NCI-H2171 (cell line): ENCODE measurements at regions not wholly inside any gene's neighbourhood (a gene's known extent, or its start where the extent isn't known, plus 50 kb on each side); places are given as distances from the start of the nearest gene placed in this dataset.
"Not testable (repeated sequence)": the region's sequence is repeated elsewhere in the genome, so short reads cannot be mapped to it uniquely, and the experiment has no call there.

Experiments
- DNase-seq: peaks from one replicate; lab custom pipeline; 2025; lab: John Stamatoyannopoulos, UW

DNA sequence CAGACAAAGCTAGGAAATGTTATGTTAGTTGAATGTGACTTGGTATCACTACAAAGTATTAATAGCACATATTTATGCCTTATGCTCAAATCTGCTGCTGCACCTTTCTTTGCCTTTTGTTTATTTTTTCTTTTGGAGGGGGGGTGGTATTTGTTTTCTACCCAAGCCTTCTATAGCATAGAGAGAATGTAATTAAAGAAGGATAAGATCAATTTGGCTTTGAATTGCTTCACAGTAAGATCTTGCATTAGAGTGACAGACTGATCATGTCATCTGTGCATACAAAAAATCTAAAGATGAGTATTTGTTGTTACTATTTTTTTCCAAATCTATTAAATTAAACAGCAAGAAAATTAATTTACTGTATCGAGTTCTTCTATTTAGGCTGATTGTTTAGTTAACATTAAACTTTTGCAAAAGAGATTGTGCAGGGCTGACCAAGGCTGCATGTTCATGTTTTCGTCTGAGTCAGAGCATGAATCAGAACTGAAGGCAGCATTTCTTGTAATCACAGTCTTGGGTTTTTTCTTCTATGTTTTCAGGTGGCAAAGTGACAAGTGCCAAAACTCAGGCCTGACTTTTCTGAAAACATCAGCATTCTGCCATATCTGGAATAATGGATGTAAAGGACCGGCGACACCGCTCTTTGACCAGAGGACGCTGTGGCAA, 1007.1 kb upstream of the WWC1 start:
- no peak for DNase-seq

DNA sequence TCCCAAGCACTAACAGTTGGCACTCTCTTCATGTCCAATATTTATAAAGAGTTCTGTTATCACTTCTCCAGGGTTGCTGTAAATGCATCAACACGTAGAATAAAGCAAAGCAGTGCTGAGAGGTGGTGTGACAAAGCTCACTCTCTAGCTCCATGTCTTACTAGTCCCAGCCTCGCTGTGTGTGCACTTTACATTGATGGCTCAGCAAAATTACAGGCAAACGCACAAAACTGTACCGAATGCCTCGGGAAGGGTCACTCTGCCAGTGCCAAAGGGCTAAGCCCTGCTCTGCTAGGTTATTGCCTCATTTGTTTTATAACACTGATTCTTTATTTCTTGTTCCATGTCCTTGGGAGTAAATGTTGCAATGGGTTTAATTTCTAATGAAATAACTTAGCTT, 1005.9 kb upstream of the WWC1 start:
- no peak for DNase-seq

DNA sequence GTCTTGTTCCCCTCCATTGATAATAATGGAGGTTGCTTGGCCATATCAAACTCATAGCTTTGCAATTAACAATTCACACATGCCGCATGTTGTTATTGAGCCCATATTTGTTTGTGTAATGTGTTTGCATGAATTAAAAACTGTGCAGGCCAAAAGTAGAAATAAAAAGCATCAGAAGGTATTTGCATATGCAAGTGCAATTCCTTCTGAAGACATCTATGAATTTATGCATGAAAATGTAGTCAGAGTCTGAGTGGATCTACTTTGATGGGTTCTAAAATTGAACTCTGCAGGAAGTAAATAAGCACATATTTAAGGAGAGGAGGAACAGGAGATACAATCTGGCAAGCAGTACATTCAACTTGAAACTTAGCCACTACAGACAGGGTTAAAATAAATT, 1004.6 kb upstream of the WWC1 start:
- DNase-seq: no peak

DNA sequence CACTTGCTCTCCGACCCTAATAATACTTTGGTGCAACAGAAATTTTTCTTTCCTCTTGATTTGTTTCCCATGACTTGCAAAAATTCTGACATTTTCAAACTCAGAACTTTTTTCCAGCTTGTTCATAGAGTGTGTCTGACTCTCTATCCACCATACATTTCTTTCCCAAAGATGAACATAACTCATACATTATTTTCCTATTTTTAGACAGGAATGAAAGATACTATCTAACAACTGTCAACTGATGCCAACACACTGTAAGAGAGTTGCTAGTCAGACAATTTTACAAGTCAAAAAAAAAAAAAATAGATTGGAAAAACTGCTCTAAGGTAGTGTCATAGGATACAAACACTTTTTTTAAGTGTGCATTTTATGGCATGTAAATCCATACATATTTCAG, 1001.0 kb upstream of the WWC1 start:
- DNase-seq: no peak

DNA sequence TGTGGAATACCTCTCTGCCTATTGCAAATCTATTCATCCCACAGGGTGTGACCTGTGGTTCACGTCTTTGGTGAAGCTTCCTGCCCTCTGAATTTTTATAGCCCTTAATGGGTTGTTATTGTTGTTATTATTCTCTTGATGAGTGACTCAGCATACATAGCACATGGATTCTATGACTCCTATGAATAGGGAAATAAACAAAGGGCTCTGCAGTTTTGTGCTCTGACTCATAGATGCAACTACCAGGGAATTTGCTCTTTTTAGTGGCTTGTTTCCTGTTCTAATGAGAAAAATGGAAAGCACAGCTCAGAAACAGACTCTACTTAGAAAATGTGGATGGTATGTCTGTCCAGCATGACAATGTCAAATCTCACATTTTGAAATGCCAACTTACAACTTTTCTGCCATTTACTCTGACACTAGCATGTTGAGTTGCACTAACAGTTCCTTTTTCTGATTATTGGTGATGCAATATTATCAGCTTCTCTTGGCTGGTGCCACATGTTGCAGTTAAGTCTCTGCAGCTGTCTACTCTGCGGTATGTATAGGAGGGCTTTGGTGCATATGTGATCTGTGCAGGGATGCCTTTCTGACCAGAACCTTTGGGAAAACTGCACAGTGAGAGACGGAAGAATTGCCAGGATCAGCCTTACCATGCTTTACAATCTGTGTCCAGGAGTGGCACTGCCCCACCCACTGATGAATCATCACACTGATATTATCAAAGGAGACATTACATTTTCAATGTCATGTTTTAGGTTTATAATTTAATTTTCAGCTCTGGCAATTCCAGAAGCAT, 996.4 kb upstream of the WWC1 start:
- no peak for DNase-seq

DNA sequence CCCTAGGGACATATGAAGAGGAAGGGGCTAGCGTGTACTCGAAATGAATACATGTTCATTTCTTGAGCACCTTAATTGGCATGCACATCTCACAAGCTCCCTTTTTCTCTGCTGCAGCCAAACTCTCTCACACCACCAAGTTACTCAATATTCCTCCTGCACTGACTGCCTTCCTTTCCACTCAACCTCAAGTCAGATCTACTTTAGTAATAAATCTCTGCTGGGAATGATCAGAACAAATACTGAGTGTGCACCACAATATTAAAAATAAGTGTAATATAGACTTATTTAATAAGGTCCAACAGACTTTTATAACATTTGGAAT, 995.8 kb upstream of the WWC1 start:
- DNase-seq: no peak

DNA sequence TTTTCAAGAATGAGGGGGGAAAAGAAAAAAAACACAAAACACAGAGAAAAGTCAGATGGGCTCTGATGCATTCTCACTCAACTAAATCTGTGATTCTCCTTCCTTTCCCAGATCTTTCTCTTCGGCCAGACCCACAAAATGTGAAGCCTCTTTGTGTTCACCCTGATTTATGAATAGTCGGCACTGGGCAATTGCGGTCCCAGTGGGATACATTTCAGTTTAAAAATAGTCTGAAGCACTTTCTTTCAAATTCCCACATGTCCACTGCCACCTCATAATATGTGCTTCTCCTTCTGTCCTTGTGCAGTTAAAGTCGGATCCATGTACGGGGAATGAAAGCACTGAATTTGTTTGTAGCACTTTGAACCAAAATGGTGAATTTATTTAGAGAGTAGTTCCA, 995.4 kb upstream of the WWC1 start:
- DNase-seq: no peak

DNA sequence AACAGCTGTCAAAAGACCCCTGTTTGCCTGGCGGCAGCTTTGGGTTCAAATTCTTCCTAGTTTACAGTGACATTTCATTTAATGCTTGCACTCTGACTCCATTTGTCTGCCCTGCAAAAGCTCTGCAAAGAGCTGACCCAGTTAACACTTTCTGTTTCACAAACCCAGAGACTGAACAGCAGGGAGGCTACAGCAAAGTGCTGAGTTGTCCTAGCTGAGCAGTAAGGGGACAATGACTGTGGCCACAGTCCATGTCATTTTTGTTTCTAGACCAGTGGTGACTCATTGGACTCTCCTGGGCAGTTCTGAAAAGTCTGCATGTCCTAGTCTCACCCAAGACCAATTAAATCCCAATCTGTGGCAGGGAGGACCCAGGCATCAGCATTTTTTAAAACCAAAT, 994.8 kb upstream of the WWC1 start:
- no peak for DNase-seq

DNA sequence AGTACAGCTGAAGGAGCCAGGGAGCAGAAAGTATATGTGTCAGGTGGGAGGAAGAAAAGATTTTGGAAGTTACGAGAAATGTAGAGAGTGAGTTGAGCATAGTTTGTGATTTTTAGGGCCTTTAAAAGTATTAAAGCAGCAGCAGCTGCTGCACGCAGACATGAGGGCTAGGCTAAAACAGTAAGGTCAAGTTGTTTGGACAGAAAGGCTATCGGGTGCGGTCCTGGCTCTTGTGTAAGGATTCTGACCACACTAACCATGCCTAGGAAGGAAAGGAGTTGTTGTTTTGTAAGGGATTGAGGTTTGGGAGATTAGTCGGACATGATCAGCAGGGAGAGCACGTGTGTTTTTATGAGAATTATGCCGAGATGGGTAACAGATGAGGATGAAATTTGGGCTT, 991.6 kb upstream of the WWC1 start:
- not testable (repeated sequence) for DNase-seq

DNA sequence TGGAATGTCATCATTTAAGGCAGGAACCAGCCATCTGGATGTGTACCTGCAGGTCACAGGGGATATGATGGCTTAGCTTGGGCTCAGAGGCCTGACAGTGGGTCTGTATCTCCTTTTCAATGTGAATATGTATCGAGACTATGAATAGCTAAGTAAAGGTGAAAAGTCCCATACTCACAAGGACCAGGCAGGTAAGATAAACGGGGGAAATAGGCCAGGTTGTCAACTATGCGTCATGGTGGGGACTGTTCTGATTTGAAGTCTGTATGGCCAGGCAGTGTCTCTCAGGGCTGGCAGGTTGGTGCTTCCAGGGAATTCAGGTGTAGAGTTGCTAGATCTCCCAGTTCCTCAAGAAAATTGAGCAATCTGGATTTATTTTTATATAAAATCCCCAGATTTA, 987.9 kb upstream of the WWC1 start:
- DNase-seq: no peak

DNA sequence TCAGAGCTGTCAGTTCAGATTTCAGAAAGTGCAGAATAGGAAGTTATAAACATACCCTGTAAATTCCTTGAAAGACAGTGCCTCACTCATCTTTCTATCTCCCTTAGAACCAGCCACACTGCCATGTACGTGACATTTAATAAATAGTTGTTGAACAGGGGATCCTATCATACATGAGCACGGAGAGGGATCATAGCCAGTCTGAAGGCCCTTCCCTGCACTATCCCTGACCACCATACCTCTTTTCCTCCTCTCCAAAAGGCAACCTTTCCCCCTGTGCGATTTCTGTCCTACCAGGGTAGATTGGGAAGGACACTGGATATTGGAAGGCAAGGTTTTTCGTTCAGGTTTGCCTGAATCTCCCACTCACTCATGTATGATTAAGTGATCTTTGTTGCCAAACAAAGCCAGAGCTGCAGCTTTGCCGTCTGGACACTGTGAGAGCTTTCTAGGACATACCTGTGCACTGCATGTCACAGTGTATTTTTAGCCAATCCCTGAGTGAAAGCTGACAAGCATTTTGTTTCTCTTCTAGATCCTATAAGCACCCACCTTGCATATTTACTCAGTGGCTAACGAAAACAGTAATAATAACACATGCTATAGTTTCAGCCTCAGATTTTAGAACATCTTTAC, 986.5 kb upstream of the WWC1 start:
- DNase-seq: no peak

DNA sequence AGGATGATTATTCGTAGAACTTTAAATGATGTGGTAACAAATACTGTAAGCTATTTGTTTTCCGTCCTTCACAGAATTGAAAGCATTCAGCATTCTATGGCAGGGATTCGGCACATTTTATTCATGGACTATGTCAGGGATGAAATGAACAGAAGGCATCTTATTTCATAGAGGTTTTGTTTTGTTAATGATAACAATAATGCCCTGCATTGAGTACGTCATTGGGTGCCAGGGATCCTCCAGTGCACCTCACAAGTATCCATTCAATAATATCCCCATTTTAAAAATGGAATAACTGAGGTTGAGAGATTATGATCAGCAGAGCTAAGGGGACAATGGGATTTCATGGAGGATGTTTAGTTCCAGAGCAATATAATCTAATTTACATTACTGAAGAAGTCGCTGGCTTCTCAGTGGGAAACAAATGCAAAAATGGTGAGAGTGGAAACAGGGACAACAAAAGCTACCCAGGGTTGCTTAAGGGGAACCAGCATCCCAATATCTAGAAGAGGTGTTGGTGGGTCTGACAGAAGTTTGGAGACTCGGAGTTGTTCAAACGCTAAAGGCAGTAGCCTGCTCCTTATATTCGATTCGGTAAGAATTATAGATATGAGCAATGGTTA, 985.7 kb upstream of the WWC1 start:
- DNase-seq: no peak

DNA sequence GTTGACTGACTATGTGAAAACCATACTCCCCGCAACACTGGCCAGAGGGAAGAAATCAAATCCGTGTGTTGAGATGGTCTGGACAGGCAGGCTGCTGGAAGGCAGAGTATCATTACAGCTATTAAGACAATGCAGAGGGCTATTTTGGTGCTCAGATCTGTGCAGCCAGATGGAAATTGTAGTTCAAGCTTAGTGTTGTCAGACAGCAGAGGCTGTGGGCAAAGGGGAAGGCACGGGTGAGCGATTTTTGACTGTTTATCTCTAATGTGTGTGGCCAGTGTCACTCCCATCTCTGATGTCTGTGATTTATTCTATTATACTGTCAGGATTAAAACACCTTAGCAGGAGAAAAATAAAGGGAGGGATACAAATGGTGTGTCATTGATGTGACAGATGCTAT, 984.4 kb upstream of the WWC1 start:
- no peak for DNase-seq

DNA sequence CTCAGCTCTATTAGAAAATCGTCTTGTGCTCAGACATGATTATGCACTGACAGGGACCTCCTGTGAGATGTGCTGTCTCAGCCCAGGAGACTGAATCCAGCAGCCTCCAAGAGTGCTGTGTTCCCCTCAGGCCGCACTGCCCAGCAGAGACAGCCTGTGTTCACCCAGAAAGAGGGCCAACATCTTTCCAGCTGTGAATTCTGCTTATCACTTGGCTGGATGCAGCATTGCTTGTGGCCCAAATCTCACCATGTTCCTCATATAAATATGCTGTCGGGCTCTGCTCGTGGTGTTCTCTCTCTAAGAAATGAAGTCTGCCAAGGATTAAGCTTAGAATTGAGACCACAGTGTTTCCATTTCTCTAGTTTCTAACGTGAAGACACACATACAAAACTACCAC, 983.0 kb upstream of the WWC1 start:
- no peak for DNase-seq

DNA sequence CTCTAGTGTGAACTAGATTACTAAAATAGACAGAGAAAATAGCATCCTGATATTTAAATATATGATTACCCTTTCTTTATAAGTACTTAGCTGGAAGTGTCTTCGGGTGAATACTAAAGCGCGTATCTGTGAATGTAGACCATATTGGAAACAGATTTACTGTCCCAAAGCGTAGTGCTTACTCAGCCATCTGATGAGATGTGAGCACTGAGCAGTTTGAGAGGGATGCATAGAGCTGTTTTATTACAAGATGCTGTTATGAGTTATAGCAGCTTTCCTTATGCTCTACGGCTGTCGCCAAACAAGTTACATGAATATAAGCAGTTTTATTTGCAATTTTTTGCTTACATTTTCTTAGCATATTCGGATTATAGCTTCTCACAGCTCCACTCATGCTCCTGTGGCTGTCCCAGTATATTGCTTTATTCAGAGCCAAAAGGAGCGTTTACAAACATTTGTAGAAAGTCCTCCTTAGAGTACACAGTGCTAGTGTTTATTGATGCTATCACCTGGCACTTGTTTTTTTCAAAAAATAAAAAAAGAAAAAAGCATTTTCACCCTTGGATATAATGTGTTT, 981.4 kb upstream of the WWC1 start:
- no peak for DNase-seq

DNA sequence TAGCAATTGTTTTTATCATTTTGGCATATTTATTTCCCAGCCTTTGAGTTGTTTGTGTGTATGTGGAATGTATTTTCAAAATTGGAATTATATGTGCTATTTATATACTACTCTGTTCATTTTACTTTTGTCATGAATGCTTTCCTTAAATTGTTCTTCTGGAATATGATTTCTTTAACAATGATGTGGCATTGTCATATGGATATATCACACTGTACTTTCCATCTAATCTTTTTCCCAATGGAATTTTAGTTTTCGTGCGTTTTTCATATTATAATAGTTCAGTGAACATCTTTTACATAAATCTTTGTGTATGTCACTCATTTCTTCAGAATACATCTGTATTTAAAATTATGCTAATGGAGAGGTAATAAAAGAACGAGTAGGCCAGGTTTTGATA, 980.1 kb upstream of the WWC1 start:
- no peak for DNase-seq

DNA sequence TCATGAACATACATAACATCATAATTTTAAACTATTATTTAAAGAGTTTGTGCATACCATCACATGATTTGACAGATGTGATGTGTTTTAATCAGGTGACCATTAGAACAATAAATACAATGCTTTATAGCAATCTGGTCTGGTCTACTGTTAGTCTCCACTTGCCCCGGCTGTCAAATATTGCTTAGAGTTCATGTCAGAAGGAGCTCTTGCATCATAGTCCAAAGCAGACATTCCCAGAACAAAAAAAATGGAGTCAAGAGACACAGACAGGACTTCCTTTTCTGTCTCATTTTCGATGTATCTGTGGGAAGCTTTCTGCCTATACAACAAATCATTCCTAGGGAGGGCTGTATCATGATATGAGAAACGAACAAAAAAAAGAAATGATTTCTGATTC, 979.2 kb upstream of the WWC1 start:
- DNase-seq: no peak

DNA sequence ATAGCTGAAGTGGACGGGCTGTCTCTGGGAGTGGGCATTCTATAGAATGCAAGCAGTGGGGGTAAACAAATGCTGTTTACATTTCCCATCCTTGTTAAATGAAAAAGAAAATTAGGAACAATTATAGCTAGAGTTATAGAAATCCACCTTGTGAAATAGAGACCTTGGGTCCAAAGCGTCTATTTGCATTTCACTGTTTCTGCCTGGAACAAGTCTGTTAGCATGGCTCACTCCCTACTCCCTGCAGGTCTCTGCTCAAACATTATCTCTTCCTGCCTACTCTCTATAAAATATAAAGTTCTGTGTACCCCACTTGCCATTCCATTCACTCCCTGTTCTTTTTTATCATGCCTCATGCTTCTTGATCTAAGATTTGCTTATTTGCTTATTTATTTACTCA, 975.7 kb upstream of the WWC1 start:
- no peak for DNase-seq

DNA sequence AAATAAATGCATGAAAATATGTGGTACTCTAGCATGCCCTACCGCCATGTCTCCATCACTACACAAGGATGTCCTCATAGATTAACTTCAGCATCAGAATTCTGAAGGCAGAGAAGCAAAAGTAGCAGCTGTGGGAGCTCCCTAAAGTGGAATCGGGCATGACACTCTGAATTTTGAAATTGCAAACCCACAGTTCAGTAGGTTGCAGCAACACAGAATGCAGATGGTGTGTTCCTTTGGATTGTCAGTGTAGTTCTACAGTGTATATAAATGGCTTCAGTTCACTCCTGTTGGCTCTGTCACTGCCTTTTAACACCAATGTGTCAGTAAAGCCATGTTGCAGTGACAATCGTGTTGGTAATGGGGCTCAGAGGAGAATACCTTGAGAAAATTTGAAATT, 973.6 kb upstream of the WWC1 start:
- DNase-seq: no peak

DNA sequence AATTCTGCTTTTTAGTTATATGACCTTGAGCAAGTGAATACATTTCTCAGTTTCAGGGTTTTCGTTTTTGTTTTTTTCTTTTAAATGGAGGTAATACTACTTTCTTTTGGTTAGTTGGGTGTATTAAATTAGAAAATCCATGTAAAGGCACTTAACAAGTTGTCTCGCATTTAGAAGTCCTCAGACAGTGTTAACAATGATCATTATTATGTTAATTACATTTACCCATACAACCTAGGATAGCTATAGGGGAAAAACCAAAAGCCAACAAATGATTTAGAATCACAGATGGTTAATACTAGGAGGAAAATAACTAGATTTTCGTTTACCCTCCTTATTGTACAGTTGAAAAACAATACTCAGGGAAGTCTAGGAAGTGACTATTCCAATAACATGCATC, 972.2 kb upstream of the WWC1 start:
- DNase-seq: no peak

DNA sequence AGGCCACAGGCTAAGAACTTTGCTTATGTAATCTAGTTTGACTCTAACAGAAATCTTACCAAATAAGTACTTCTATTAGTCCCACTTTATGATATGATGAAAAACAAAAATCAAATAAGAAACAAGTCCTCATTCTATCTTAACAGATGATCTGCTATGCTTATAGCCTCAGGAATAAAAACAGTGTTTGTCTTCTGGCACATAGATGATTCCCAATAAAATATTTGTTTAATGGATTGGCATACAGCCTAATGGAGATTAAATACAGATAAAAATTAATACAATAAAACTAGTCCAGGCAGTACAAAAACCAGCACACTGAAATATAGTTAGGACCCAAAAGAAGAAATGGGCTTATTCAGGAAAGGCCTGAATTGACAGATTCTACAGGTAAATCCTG, 971.4 kb upstream of the WWC1 start:
- DNase-seq: no peak

DNA sequence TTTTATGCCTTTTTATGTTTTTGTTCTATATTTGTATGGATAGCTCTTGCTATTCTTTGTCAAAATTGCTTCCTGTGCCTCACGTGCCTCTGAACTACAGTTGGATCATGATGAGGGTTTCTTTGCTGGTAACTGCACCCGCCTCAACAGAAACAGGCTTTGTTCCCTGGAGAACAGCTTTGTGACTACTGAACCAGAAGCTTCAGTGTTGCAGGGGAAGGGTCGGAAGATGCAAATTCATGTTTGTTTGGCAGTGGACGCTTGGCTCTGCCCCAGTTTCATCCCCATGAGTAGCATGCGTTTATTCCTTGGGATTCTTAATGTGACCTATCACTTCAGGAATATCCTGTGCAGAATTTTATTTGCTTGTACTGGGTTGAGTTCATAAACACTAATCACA, 959.1 kb upstream of the WWC1 start:
- no peak for DNase-seq

DNA sequence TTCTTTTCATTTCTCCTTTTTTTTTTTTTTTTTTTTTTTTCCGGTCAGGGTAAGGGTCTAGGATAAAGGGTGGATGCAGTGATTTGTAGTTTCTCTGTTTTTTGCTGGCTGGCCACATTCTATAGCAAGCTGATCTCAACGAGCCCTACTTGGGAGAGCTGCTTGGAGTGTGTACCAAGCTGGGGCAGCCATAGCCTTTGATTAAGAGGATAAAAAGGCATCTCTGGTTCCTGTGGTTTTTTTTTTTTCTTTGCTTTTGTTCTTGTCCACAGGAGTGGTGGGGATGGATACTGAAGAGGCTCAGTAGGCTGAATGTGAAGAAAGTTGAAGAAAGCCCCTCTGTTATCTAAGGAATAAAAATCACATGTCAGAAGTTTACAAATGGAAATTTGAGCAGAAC, 955.3 kb upstream of the WWC1 start:
- DNase-seq: no peak
